OCI-LY7 (cell line): ENCODE measurements at regions not wholly inside any gene's neighbourhood (a gene's known extent, or its start where the extent isn't known, plus 50 kb on each side); places are given as distances from the start of the nearest gene placed in this dataset.

Source experiments
- BruUV-seq: library from RNA; stranded (reverse); fragments of 400-500 nt; replicated peaks from 2 replicates; lab custom pipeline; 2021; lab: Mats Ljungman, UMichigan
- CTCF ChIA-PET: fragments of 300-600 bp; sonication (Branson Sonifier 250); formaldehyde crosslinking; loops from one replicate; lab custom pipeline; 2022; ENCODE audit warnings: antibody characterized with exemption; ENCODE audit not compliant: unreplicated experiment; lab: Charles Lee
- POLR2A ChIA-PET: fragments of 300-600 bp; sonication (Branson Sonifier 250); formaldehyde crosslinking; loops from one replicate; lab custom pipeline; 2022; ENCODE audit warnings: antibody characterized with exemption; lab: Charles Lee
- DNase-seq: peaks from one replicate; pipeline ENCODE4 v3.0.0-alpha.2; 2015; ENCODE audit warnings: low spot score
- H2AFZ ChIP-seq: fragments of 200-600 bp; sonication (generic), shearing (Covaris generic); 2 replicates; pipeline ENCODE4 v1.6.1; 2014; ENCODE audit warnings: mild to moderate bottlenecking, antibody characterized with exemption, low read length, moderate library complexity
- H3K27ac ChIP-seq: fragments of 200-600 bp; sonication (generic); 2 replicates; pipeline ENCODE4 v1.5.1; 2014; ENCODE audit warnings: mixed run types, low read depth, mild to moderate bottlenecking, moderate library complexity, low read length, inconsistent platforms; ENCODE audit not compliant: poor library complexity, severe bottlenecking
- H3K36me3 ChIP-seq: fragments of 200-600 bp; sonication (generic); 2 replicates; pipeline ENCODE4 v1.6.1; 2014; ENCODE audit warnings: mild to moderate bottlenecking, antibody characterized with exemption, low read length, moderate library complexity, mixed read lengths; ENCODE audit not compliant: insufficient read depth
- H3K4me1 ChIP-seq: fragments of 200-600 bp; sonication (generic); 2 replicates; pipeline ENCODE4 v1.5.1; 2014; ENCODE audit warnings: mild to moderate bottlenecking, low read length; ENCODE audit not compliant: insufficient read depth, poor library complexity, severe bottlenecking
- H3K4me2 ChIP-seq: fragments of 200-600 bp; sonication (generic); 2 replicates; pipeline ENCODE4 v1.6.1; 2014; ENCODE audit warnings: mild to moderate bottlenecking, low read length
- H3K4me3 ChIP-seq: fragments of 200-600 bp; sonication (generic); 2 replicates; pipeline ENCODE4 v1.5.1; 2014; ENCODE audit warnings: mild to moderate bottlenecking, low read depth, low read length; ENCODE audit not compliant: poor library complexity, severe bottlenecking
- H3K79me2 ChIP-seq: fragments of 200-600 bp; sonication (generic); 2 replicates; pipeline ENCODE4 v1.6.1; 2016; ENCODE audit warnings: low read depth, mild to moderate bottlenecking, low read length, moderate library complexity, mixed read lengths; ENCODE audit not compliant: insufficient read depth
- H3K9me2 ChIP-seq: fragments of 200-600 bp; sonication (generic); 2 replicates; pipeline ENCODE4 v1.6.1; 2016; ENCODE audit warnings: mild to moderate bottlenecking, low read length, mixed read lengths; ENCODE audit not compliant: insufficient read depth
- H3K9me3 ChIP-seq: fragments of 200-600 bp; sonication (generic); 2 replicates; pipeline ENCODE4 v1.6.1; 2014; ENCODE audit warnings: mild to moderate bottlenecking, mixed run types, low read length, mixed read lengths
- H4K20me1 ChIP-seq: fragments of 200-600 bp; sonication (generic); 2 replicates; pipeline ENCODE4 v1.6.1; 2014; ENCODE audit warnings: mild to moderate bottlenecking, antibody characterized with exemption, low read length, moderate library complexity, mixed read lengths; ENCODE audit not compliant: insufficient read depth
- CTCF ChIP-seq: fragments of 200-600 bp; sonication (generic); conservative IDR thresholded peaks from 2 replicates; pipeline ENCODE4 v1.5.1; 2014; ENCODE audit warnings: mild to moderate bottlenecking, antibody characterized with exemption, low read length, moderate library complexity, mixed read lengths
- EZH2phosphoT487 ChIP-seq: fragments of 200-600 bp; sonication (generic); IDR thresholded peaks from 2 replicates; pipeline ENCODE4 v1.6.1; 2018; ENCODE audit warnings: low read depth, borderline replicate concordance, mild to moderate bottlenecking, mixed run types, antibody characterized with exemption, low read length, moderate library complexity, mixed read lengths
- intact Hi-C: fragments of 100-400 bp; cut with micrococcal nuclease; formaldehyde crosslinking; loops from one replicate; pipeline ENCODE4 v1.10.0; 2022; ENCODE audit not compliant: unreplicated experiment

- Histone ChIP-seq H3K9me2 (no peaks in the 10 kb centered on the region), H3K4me2 (no peak overlapping the region), H4K20me1 (no peaks in the 10 kb centered on the region), H3K4me1 (no peaks in the 10 kb centered on the region), H3K9me3 (no peaks in the 10 kb centered on the region), H3K79me2 (no peaks in the 10 kb centered on the region), H3K27ac (no peak overlapping the region), H2AFZ (no peak overlapping the region), H3K36me3 (no peaks in the 10 kb centered on the region), H3K4me3 (no peak overlapping the region)
- POLR2A ChIA-PET, result interaction anchor here (1.1 to 1.3 kb wide), 3 partner anchors 12 to 48 kb away, joined by 3 to 5 read pairs (median 4); no protein-coding TSS in a partner anchor
- intact Hi-C loops, result no loop called here
- DNase-seq, result no peak
- BruUV-seq, result no TSS peak
- CTCF ChIA-PET, result no interaction called here
- TF ChIP-seq CTCF, result no peak
- no peak for TF ChIP-seq EZH2phosphoT487
These were observed 161.3 kb downstream of the TSEN15 start for GRCh38 chr1:184212649-184213314.

GRCh38 chr1:184214128-184214527 lies 162.6 kb downstream of the TSEN15 start:
- no peaks in the 10 kb centered on the region for H4K20me1 ChIP-seq
- no peak overlapping the region for H3K4me2 ChIP-seq
- CTCF ChIA-PET, result no interaction called here
- no peak overlapping the region for H2AFZ ChIP-seq
- no peak overlapping the region for H3K27ac ChIP-seq
- no peaks in the 10 kb centered on the region for H3K9me2 ChIP-seq
- no peak for TF ChIP-seq EZH2phosphoT487
- TF ChIP-seq CTCF, result no peak
- no peak overlapping the region for H3K4me3 ChIP-seq
- intact Hi-C loops, result no loop called here
- no peaks in the 10 kb centered on the region for H3K36me3 ChIP-seq
- no peaks in the 10 kb centered on the region for H3K79me2 ChIP-seq
- BruUV-seq, result no TSS peak
- POLR2A ChIA-PET, result interaction anchor here (0.7 kb wide), 1 partner anchor 77 kb away, joined by 4 read pairs; no protein-coding TSS in a partner anchor
- H3K4me1 ChIP-seq, result no peaks in the 10 kb centered on the region
- H3K9me3 ChIP-seq, result no peaks in the 10 kb centered on the region
- no peak for DNase-seq

GRCh38 chr1:184215274-184215925 lies 163.9 kb downstream of the TSEN15 start:
- no peak overlapping the region for H3K27ac ChIP-seq
- H4K20me1 ChIP-seq, result no peaks in the 10 kb centered on the region
- H3K9me2 ChIP-seq, result no peaks in the 10 kb centered on the region
- no peak for DNase-seq
- intact Hi-C loops, result no loop called here
- no peaks in the 10 kb centered on the region for H3K36me3 ChIP-seq
- TF ChIP-seq CTCF, result no peak
- TF ChIP-seq EZH2phosphoT487, result no peak
- BruUV-seq, result no TSS peak
- no peaks in the 10 kb centered on the region for H3K79me2 ChIP-seq
- no peak overlapping the region for H3K4me2 ChIP-seq
- no peaks in the 10 kb centered on the region for H3K4me1 ChIP-seq
- no peaks in the 10 kb centered on the region for H3K9me3 ChIP-seq
- ChIA-PET POLR2A (interaction anchor here (0.6 kb wide), 2 partner anchors 142 to 296 kb away, joined by 3 read pairs; no protein-coding TSS in a partner anchor), CTCF (no interaction called here)
- no peak overlapping the region for H3K4me3 ChIP-seq
- H2AFZ ChIP-seq, result no peak overlapping the region
